ENCODE measurements at regions not wholly inside any gene's neighbourhood (a gene's known extent, or its start where the extent isn't known, plus 50 kb on each side); places are given as distances from the start of the nearest gene placed in this dataset.

DNA sequence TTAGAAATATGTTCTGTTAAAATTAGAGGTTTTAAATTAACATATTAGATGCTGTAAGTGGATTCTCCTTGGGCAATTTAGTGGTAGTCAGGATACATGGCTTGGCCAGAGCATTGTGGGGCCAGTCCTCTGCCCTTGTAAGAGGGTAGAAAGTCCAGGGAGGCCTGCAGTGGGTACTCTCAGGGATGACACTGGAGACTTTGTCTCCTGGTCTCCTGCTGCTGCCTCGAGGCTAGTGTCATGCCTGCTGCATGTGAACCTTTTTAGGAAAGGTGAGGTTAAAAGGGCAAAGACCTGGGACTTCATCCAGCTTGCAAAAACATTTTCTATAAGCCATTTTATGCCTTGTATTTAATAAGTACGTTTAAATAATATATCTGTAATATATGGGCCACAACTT is 96.8 kb upstream of the PROK2 start:
- TF ChIP-seq CTCF (IDR thresholded peaks at IDR 0.05) = no peak
- no peak for TF ChIP-seq POLR2A (IDR thresholded peaks at IDR 0.05)

Data from right lobe of liver (tissue), 4 donors.